IPS-18a (cell line): ENCODE measurements at regions not wholly inside any gene's neighbourhood (a gene's known extent, or its start where the extent isn't known, plus 50 kb on each side); places are given as distances from the start of the nearest gene placed in this dataset.

ENCODE experiments used
- H3K27ac ChIP-seq: one replicate; pipeline ENCODE4 v1.5.1; 2013; ENCODE audit warnings: low read length
- H3K27me3 ChIP-seq: one replicate; pipeline ENCODE4 v1.6.1; 2013; ENCODE audit warnings: mild to moderate bottlenecking, low read length; ENCODE audit not compliant: control insufficient read depth, insufficient read depth
- H3K36me3 ChIP-seq: one replicate; pipeline ENCODE4 v1.6.1; 2013; ENCODE audit warnings: low read depth, low read length; ENCODE audit not compliant: control insufficient read depth
- H3K4me1 ChIP-seq: one replicate; pipeline ENCODE4 v1.6.1; 2013; ENCODE audit warnings: low read depth, low read length; ENCODE audit not compliant: control insufficient read depth
- H3K4me3 ChIP-seq: one replicate; pipeline ENCODE4 v1.5.1; 2013; ENCODE audit warnings: low read length
- H3K9ac ChIP-seq: one replicate; pipeline ENCODE4 v1.6.1; 2013; ENCODE audit warnings: mild to moderate bottlenecking, low read length, moderate library complexity
- H3K9me3 ChIP-seq: one replicate; pipeline ENCODE4 v1.6.1; 2013; ENCODE audit warnings: low read depth, low read length; ENCODE audit not compliant: control insufficient read depth

DNA sequence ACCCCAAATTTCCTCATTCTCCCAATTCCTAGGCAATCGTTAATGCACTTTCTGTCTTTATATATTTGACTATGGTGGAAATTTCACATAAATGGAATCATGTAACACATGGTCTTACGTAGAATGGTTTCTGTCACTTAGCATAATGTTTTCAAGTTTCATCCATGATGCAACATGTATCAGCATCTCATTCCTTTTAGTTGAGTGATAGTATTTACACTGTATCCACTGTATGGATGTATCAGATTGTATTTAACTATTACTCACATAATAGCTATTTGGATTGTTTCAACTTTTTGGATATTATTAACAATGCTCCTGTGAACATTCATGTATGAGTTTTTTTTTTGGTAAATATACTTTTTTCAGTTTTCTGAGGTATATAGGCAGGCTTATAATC lies 982.3 kb upstream of the DDX18 start:
- Histone ChIP-seq H3K36me3 (no peaks in the 10 kb centered on the region), H3K4me3 (no peak overlapping the region), H3K9me3 (peaks cover 2% of the 10 kb centered on the region), H3K9ac (no peak overlapping the region), H3K27ac (no peak overlapping the region), H3K4me1 (no peaks in the 10 kb centered on the region), H3K27me3 (no peaks in the 10 kb centered on the region)

GRCh38 chr2:116833052-116833451 lies 981.4 kb upstream of the DDX18 start:
- Histone ChIP-seq H3K9me3 (peaks cover 2% of the 10 kb centered on the region), H3K4me3 (no peak overlapping the region), H3K9ac (no peak overlapping the region), H3K36me3 (no peaks in the 10 kb centered on the region), H3K4me1 (no peaks in the 10 kb centered on the region), H3K27ac (no peak overlapping the region), H3K27me3 (no peaks in the 10 kb centered on the region)

DNA sequence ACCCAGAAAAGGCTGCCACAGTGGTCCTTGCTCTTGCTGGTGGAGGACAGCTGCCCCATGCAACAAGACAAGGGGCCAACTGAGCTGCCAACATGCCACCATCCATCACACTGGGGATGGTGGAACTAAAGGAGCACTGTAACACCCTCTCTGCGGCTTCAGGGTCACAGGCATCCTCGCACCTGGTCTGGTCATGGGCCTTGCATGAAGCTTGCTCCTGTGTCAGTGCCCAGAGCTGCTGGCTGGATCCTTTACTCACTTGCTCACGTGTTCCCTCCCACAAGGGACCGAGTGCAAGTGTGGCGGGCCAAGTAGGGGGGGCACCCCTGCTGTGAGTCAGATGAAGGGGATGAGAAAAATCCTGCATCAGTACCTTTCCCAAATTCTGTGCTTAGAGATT lies 972.3 kb upstream of the DDX18 start:
- Histone ChIP-seq H3K4me1 (no peaks in the 10 kb centered on the region), H3K27ac (no peak overlapping the region), H3K9ac (no peak overlapping the region), H3K9me3 (no peaks in the 10 kb centered on the region), H3K4me3 (no peak overlapping the region), H3K36me3 (no peaks in the 10 kb centered on the region), H3K27me3 (no peaks in the 10 kb centered on the region)

- Histone ChIP-seq H3K9ac (no peak overlapping the region), H3K27me3 (no peaks in the 10 kb centered on the region), H3K4me3 (no peak overlapping the region), H3K36me3 (no peaks in the 10 kb centered on the region), H3K4me1 (no peaks in the 10 kb centered on the region), H3K9me3 (peaks cover 3% of the 10 kb centered on the region), H3K27ac (no peak overlapping the region)
Measured at GRCh38 chr2:116859708-116860107, 954.8 kb upstream of the DDX18 start.

GRCh38 chr2:116874021-116874420 lies 940.5 kb upstream of the DDX18 start:
- H3K4me3 ChIP-seq, result no peak overlapping the region
- no peaks in the 10 kb centered on the region for H3K27me3 ChIP-seq

GRCh38 chr2:116877274-116877673 lies 937.2 kb upstream of the DDX18 start:
- Histone ChIP-seq H3K9me3 (no peaks in the 10 kb centered on the region), H3K27ac (no peak overlapping the region), H3K36me3 (no peaks in the 10 kb centered on the region), H3K4me1 (no peaks in the 10 kb centered on the region), H3K9ac (no peak overlapping the region), H3K27me3 (no peaks in the 10 kb centered on the region), H3K4me3 (no peak overlapping the region)

More at GRCh38 chr2:116874021-116874420, 940.5 kb upstream of the DDX18 start:
- Histone ChIP-seq H3K9me3 (no peaks in the 10 kb centered on the region), H3K9ac (no peak overlapping the region), H3K36me3 (no peaks in the 10 kb centered on the region), H3K4me1 (no peaks in the 10 kb centered on the region), H3K27ac (no peak overlapping the region)

DNA sequence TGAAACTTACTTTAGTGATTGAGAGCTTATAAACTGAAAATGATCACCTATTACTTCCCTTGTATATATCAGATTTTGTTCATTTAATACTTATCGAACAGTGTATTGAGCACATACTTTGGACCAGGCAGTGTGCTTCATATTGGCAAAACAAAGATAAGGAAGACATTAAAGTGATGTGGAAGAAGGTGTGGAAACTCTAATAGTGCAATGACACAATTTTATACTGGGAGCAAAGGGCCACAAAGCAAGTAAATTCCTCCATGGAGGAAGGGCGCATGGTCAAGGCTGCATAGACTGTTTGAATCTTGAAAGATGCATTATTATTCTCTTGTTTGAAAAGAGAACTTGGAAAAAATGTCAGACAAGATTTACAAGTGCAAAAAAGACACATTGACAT lies 936.5 kb upstream of the DDX18 start:
- no peaks in the 10 kb centered on the region for H3K9me3 ChIP-seq
- no peak overlapping the region for H3K4me3 ChIP-seq
- H3K4me1 ChIP-seq, result no peaks in the 10 kb centered on the region
- H3K36me3 ChIP-seq, result no peaks in the 10 kb centered on the region
- no peak overlapping the region for H3K27ac ChIP-seq
- H3K27me3 ChIP-seq, result no peaks in the 10 kb centered on the region
- H3K9ac ChIP-seq, result no peak overlapping the region

DNA sequence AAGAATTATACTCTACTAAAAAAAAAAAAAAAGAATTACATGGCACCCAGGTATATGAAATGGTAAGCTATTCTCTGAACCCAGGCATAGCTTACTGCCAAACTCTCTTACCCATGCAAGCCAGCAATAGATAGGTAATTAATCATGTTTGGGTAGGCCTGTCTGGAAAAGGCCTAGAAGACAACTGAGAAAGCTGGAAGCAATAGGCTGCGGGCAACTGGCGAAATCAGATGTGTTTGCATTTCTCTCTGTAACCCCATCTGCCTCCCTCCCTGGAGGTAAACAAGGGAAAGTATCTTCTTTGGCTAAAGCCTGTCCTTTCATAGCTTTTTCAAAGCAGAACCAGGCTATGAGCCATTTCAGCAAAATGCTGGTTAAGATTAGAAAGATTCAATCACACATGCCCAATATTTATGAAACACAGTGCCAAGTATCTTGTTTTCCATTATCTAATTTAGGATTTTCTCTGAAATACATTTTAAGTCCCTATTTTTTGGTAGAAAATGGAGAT lies 934.8 kb upstream of the DDX18 start:
- H3K4me3 ChIP-seq, result no peak overlapping the region
- no peak overlapping the region for H3K9ac ChIP-seq
- no peak overlapping the region for H3K27ac ChIP-seq
- H3K9me3 ChIP-seq, result no peaks in the 10 kb centered on the region
- H3K27me3 ChIP-seq, result no peaks in the 10 kb centered on the region
- no peaks in the 10 kb centered on the region for H3K4me1 ChIP-seq
- no peaks in the 10 kb centered on the region for H3K36me3 ChIP-seq

- Histone ChIP-seq H3K4me3 (no peak overlapping the region), H3K9me3 (peaks cover 17% of the 10 kb centered on the region)
Measured at GRCh38 chr2:116891191-116891590, 923.3 kb upstream of the DDX18 start.

DNA sequence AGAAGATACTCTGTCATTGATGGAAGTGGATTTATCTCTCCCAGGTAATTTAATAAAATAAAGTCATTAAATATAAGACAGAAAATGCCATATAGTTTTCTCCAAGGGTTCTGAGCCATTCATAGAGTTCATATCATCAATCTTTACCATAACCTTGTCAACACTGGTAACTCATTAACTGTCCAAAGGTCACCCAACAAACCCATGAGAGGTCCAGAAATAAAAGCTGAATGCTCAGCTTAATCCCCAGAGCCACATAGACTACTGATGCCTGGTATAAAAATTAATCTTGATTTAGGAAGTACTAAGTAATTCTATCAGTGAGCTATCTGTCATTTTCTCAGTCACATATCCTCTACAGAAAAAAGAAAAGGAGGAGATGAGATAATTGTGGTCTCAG lies 903.0 kb upstream of the DDX18 start:
- no peaks in the 10 kb centered on the region for H3K36me3 ChIP-seq
- H3K4me3 ChIP-seq, result no peak overlapping the region
- no peaks in the 10 kb centered on the region for H3K27me3 ChIP-seq
- no peak overlapping the region for H3K27ac ChIP-seq
- no peak overlapping the region for H3K9ac ChIP-seq
- no peaks in the 10 kb centered on the region for H3K4me1 ChIP-seq
- H3K9me3 ChIP-seq, result no peaks in the 10 kb centered on the region

More at GRCh38 chr2:116891191-116891590, 923.3 kb upstream of the DDX18 start:
- Histone ChIP-seq H3K4me1 (no peaks in the 10 kb centered on the region), H3K36me3 (no peaks in the 10 kb centered on the region), H3K27ac (no peak overlapping the region), H3K9ac (no peak overlapping the region), H3K27me3 (no peaks in the 10 kb centered on the region)

DNA sequence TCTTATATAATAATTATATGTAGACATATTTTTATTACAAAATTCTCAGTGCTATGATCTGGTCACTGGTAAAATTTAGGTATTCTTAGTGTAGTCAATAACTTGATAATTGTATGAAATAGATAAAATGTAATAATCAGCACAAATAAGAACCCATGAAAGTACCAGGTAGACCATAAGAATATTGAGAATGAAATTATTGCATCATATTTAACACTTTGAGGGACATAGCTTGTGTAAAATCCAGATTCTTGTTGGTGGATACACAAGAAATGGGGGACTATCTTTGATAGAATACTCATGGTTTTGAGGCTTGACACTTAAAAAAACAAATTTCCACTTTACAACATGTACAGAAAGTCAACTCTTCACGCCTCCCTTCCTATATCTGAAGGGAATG lies 898.8 kb upstream of the DDX18 start:
- Histone ChIP-seq H3K27me3 (no peaks in the 10 kb centered on the region), H3K9me3 (no peaks in the 10 kb centered on the region), H3K9ac (no peak overlapping the region)

GRCh38 chr2:116917196-116917595 lies 897.3 kb upstream of the DDX18 start:
- Histone ChIP-seq H3K36me3 (no peaks in the 10 kb centered on the region), H3K27ac (no peak overlapping the region), H3K4me1 (no peaks in the 10 kb centered on the region), H3K4me3 (no peak overlapping the region), H3K9me3 (no peaks in the 10 kb centered on the region), H3K9ac (no peak overlapping the region), H3K27me3 (no peaks in the 10 kb centered on the region)

More for the DNA sequence above, 898.8 kb upstream of the DDX18 start:
- Histone ChIP-seq H3K27ac (no peak overlapping the region), H3K36me3 (no peaks in the 10 kb centered on the region), H3K4me3 (no peak overlapping the region), H3K4me1 (no peaks in the 10 kb centered on the region)
